PC-9 (cell line): ENCODE measurements at regions not wholly inside any gene's neighbourhood (a gene's known extent, or its start where the extent isn't known, plus 50 kb on each side); places are given as distances from the start of the nearest gene placed in this dataset.
"Not testable (repeated sequence)": the region's sequence is repeated elsewhere in the genome, so short reads cannot be mapped to it uniquely, and the experiment has no call there.

Experiments
- CTCF ChIP-seq: fragments of 200-600 bp; sonication (generic); conservative IDR thresholded peaks from 2 replicates; pipeline ENCODE4 v1.6.1; 2017; ENCODE audit warnings: mixed run types, antibody characterized with exemption, mild to moderate bottlenecking, moderate library complexity
- EZH2 ChIP-seq: fragments of 200-600 bp; sonication (generic); IDR thresholded peaks from 2 replicates; pipeline ENCODE4 v1.8.0; 2017; ENCODE audit warnings: antibody characterized with exemption, low read depth

GRCh38 chr13:18665124-18665523 lies 516.5 kb downstream of the TUBA3C start:
- not testable (repeated sequence) for TF ChIP-seq EZH2, CTCF
